IMR-90 (cell line): ENCODE measurements at regions not wholly inside any gene's neighbourhood (a gene's known extent, or its start where the extent isn't known, plus 50 kb on each side); places are given as distances from the start of the nearest gene placed in this dataset.

Source experiments
- ATAC-seq: fragments of 200-7000 bp; cut with Tn5 transposase; 2 replicates; pipeline ENCODE4 v1.9.1; 2020; ENCODE audit warnings: low read depth, mild to moderate bottlenecking, moderate library complexity
- BruUV-seq: library from RNA; stranded (reverse); fragments of 400-500 nt; replicated peaks from 2 replicates; lab custom pipeline; 2021; lab: Mats Ljungman, UMichigan
- CTCF ChIA-PET: fragments of 300-600 bp; formaldehyde crosslinking; extraction: SDS; loops from one replicate; lab custom pipeline; 2021; ENCODE audit warnings: antibody characterized with exemption; lab: Yijun Ruan, JAX
- POLR2A ChIA-PET: fragments of 300-600 bp; sonication (Branson Sonifier 250); formaldehyde crosslinking; loops from one replicate; lab custom pipeline; 2022; ENCODE audit warnings: antibody characterized with exemption; ENCODE audit not compliant: unreplicated experiment; lab: Charles Lee
- DNase-seq: peaks from one replicate; pipeline ENCODE4 v3.0.0; 2013
- H2AFZ ChIP-seq: replicated peaks from 2 replicates; pipeline ENCODE3; 2013; ENCODE audit warnings: low read length, mild to moderate bottlenecking; ENCODE audit not compliant: poor library complexity
- H2AK5ac ChIP-seq: 2 replicates; pipeline ENCODE4 v1.6.1; 2013; ENCODE audit warnings: low read depth, low read length, inconsistent platforms
- H2AK9ac ChIP-seq: replicated peaks from 2 replicates; pipeline ENCODE3; 2013; ENCODE audit warnings: mild to moderate bottlenecking, low read depth, low read length, moderate library complexity; ENCODE audit not compliant: poor library complexity
- H2BK120ac ChIP-seq: 2 replicates; pipeline ENCODE4 v1.6.1; 2013; ENCODE audit warnings: low read depth, low read length, inconsistent platforms
- H2BK15ac ChIP-seq: 3 replicates; pipeline ENCODE4 v1.6.1; 2013; ENCODE audit warnings: low read depth, low read length, inconsistent platforms
- H2BK20ac ChIP-seq: 2 replicates; pipeline ENCODE4 v1.6.1; 2013; ENCODE audit warnings: low read depth, mild to moderate bottlenecking, inconsistent platforms, low read length, moderate library complexity
- H2BK5ac ChIP-seq: 2 replicates; pipeline ENCODE4 v1.6.1; 2013; ENCODE audit warnings: mild to moderate bottlenecking, low read depth, low read length, inconsistent platforms; ENCODE audit not compliant: poor library complexity, severe bottlenecking
- H3K14ac ChIP-seq: replicated peaks from 2 replicates; pipeline ENCODE4 v1.6.1; 2013; ENCODE audit warnings: low read depth, low read length, inconsistent platforms
- H3K18ac ChIP-seq: 2 replicates; pipeline ENCODE4 v1.6.1; 2013; ENCODE audit warnings: low read depth, low read length, control low read depth
- H3K23ac ChIP-seq: 2 replicates; pipeline ENCODE4 v1.6.1; 2013; ENCODE audit warnings: low read depth, low read length, inconsistent platforms
- H3K27ac ChIP-seq: 2 replicates; pipeline ENCODE4 v1.5.1; 2013; ENCODE audit warnings: mild to moderate bottlenecking, control low read depth, low read length; ENCODE audit not compliant: insufficient read depth
- H3K27me3 ChIP-seq: 2 replicates; pipeline ENCODE4 v1.6.1; 2013; ENCODE audit warnings: low read length; ENCODE audit not compliant: control insufficient read depth, insufficient read depth
- H3K36me3 ChIP-seq: 2 replicates; pipeline ENCODE4 v1.6.1; 2013; ENCODE audit warnings: low read length, mixed read lengths; ENCODE audit not compliant: control insufficient read depth, insufficient read depth
- H3K4ac ChIP-seq: 2 replicates; pipeline ENCODE4 v1.6.1; 2013; ENCODE audit warnings: low read depth, low read length, inconsistent platforms
- H3K4me1 ChIP-seq: 2 replicates; pipeline ENCODE4 v1.6.1; 2013; ENCODE audit warnings: low read length, mixed read lengths; ENCODE audit not compliant: control insufficient read depth, insufficient read depth
- H3K4me2 ChIP-seq: 2 replicates; pipeline ENCODE4 v1.6.1; 2013; ENCODE audit warnings: low read depth, mild to moderate bottlenecking, control low read depth, low read length, moderate library complexity
- H3K4me3 ChIP-seq: 2 replicates; pipeline ENCODE4 v1.5.1; 2013; ENCODE audit warnings: low read depth, mild to moderate bottlenecking, control low read depth, low read length, moderate library complexity; ENCODE audit not compliant: insufficient read depth
- H3K56ac ChIP-seq: 2 replicates; pipeline ENCODE4 v1.6.1; 2013; ENCODE audit warnings: low read length, inconsistent platforms; ENCODE audit not compliant: insufficient read depth; ENCODE audit errors: extremely low read depth
- H3K79me1 ChIP-seq, 2 experiments: 2 replicates each; pipeline ENCODE4 v1.6.1; 2013; ENCODE audit warnings: low read length in 2 of 2, inconsistent platforms in 1 of 2, low read depth in 1 of 2
- H3K9ac ChIP-seq: 2 replicates; pipeline ENCODE4 v1.6.1; 2013; ENCODE audit warnings: low read depth, low read length, control low read depth
- H3K9me1 ChIP-seq: 2 replicates; pipeline ENCODE4 v1.6.1; 2013; ENCODE audit warnings: low read length, inconsistent platforms; ENCODE audit not compliant: insufficient read depth
- H3K9me3 ChIP-seq: 2 replicates; pipeline ENCODE4 v1.6.1; 2013; ENCODE audit warnings: low read length; ENCODE audit not compliant: control insufficient read depth, insufficient read depth
- H4K20me1 ChIP-seq: 2 replicates; pipeline ENCODE4 v1.6.1; 2013; ENCODE audit warnings: low read length, inconsistent platforms; ENCODE audit not compliant: insufficient read depth
- H4K5ac ChIP-seq: 2 replicates; pipeline ENCODE4 v1.6.1; 2013; ENCODE audit warnings: mild to moderate bottlenecking, low read depth, low read length, control low read depth
- H4K8ac ChIP-seq, 2 experiments: 2 replicates each; pipeline ENCODE4 v1.6.1; 2013; ENCODE audit warnings: low read depth in 2 of 2, low read length in 2 of 2, control low read depth in 1 of 2, inconsistent platforms in 1 of 2
- H4K91ac ChIP-seq: 2 replicates; pipeline ENCODE4 v1.6.1; 2013; ENCODE audit warnings: low read depth, low read length, inconsistent platforms; ENCODE audit not compliant: insufficient read depth
- BHLHE40 ChIP-seq: fragments of 150-350 bp; IDR thresholded peaks from 2 replicates; pipeline ENCODE4 v1.6.1; 2016; ENCODE audit warnings: mild to moderate bottlenecking, low read depth, low read length
- CEBPB ChIP-seq: IDR thresholded peaks from 2 replicates; pipeline ENCODE4 v1.6.1; 2012; ENCODE audit warnings: low read depth, low read length, improper control_type of control experiment
- CHD1 ChIP-seq: IDR thresholded peaks from 2 replicates; pipeline ENCODE4 v1.6.1; 2012; ENCODE audit warnings: low read depth, low read length, improper control_type of control experiment
- CTCF ChIP-seq: conservative IDR thresholded peaks from 2 replicates; pipeline ENCODE4 v1.5.1; 2012; ENCODE audit warnings: mild to moderate bottlenecking, low read depth, low read length, improper control_type of control experiment
- ELK1 ChIP-seq: fragments of 150-350 bp; IDR thresholded peaks from 2 replicates; pipeline ENCODE4 v1.6.1; 2016; ENCODE audit warnings: low read depth, mild to moderate bottlenecking, low read length, moderate library complexity, borderline replicate concordance
- FOS ChIP-seq: fragments of 150-350 bp; IDR thresholded peaks from 2 replicates; pipeline ENCODE4 v1.6.1; 2016; ENCODE audit warnings: low read depth, low read length
- MAFK ChIP-seq: IDR thresholded peaks from 2 replicates; pipeline ENCODE4 v1.6.1; 2012; ENCODE audit warnings: low read depth, low read length, improper control_type of control experiment
- MAZ ChIP-seq: IDR thresholded peaks from 2 replicates; pipeline ENCODE4 v1.6.1; 2012; ENCODE audit warnings: low read depth, mild to moderate bottlenecking, low read length, improper control_type of control experiment, moderate library complexity, borderline replicate concordance
- MXI1 ChIP-seq: IDR thresholded peaks from 2 replicates; pipeline ENCODE4 v1.6.1; 2012; ENCODE audit warnings: low read depth, mild to moderate bottlenecking, low read length, moderate library complexity, borderline replicate concordance
- NFE2L2 ChIP-seq: fragments of 150-350 bp; IDR thresholded peaks from 2 replicates; pipeline ENCODE4 v1.6.1; 2016; ENCODE audit warnings: low read depth, mild to moderate bottlenecking, low read length
- POLR2A ChIP-seq: IDR thresholded peaks from 2 replicates; pipeline ENCODE4 v1.6.1; 2012; ENCODE audit warnings: mild to moderate bottlenecking, low read depth, low read length
- RAD21 ChIP-seq: IDR thresholded peaks from 2 replicates; pipeline ENCODE4 v1.6.1; 2012; ENCODE audit warnings: low read length, improper control_type of control experiment
- RCOR1 ChIP-seq: IDR thresholded peaks from 2 replicates; pipeline ENCODE4 v1.6.1; 2012; ENCODE audit warnings: mild to moderate bottlenecking, low read length, improper control_type of control experiment; ENCODE audit not compliant: insufficient replicate concordance
- RFX5 ChIP-seq: IDR thresholded peaks from 2 replicates; pipeline ENCODE4 v1.8.0; 2012; ENCODE audit warnings: low read depth, mild to moderate bottlenecking, low read length, moderate library complexity
- SMC3 ChIP-seq: fragments of 150-350 bp; IDR thresholded peaks from 2 replicates; pipeline ENCODE4 v1.6.1; 2016; ENCODE audit warnings: low read depth, mild to moderate bottlenecking, antibody characterized with exemption, low read length, moderate library complexity
- USF2 ChIP-seq: fragments of 150-350 bp; IDR thresholded peaks from 2 replicates; pipeline ENCODE4 v1.6.1; 2017; ENCODE audit warnings: mild to moderate bottlenecking, antibody characterized with exemption, low read length, low read depth
- WGBS, 2 experiments: methylation state at CpG; one replicate each; pipeline versions ENCODE4 v1.1.5 to v1.1.7; 2013; ENCODE audit warnings: missing lambda C conversion rate in 2 of 2; ENCODE audit not compliant: insufficient read length in 1 of 2; ENCODE audit errors: extremely low coverage in 2 of 2; 5-methylcytosine and 5-hydroxymethylcytosine counted together
- dilution Hi-C: fragments of 300-500 bp; cut with HindIII; formaldehyde crosslinking; loops from one replicate; pipeline ENCODE4 v1.14.3; 2018; ENCODE audit warnings: low sequenced_read_pairs; ENCODE audit not compliant: unreplicated experiment
- in situ Hi-C: fragments of 300-500 bp; cut with MboI; formaldehyde crosslinking; loops from 3 replicates; pipeline ENCODE4 v1.14.3; 2019; ENCODE audit warnings: low sequenced_read_pairs, inconsistent platforms, mixed read lengths
- intact Hi-C: fragments of 100-400 bp; cut with micrococcal nuclease; formaldehyde crosslinking; loops from 2 replicates; pipeline ENCODE4 v1.10.0; 2022

GRCh38 chrX:117808426-117808825 is 308.2 kb downstream of the KLHL13 start:
- no peaks in the 10 kb centered on the region for H3K27me3 ChIP-seq
- no peak overlapping the region for H2BK20ac ChIP-seq
- no peak overlapping the region for H2AK9ac ChIP-seq
- no peaks in the 10 kb centered on the region for H3K79me1 ChIP-seq
- no peak overlapping the region for H2AK5ac ChIP-seq
- H3K9me3 ChIP-seq, result no peaks in the 10 kb centered on the region
- no peak overlapping the region for H3K18ac ChIP-seq
- H3K27ac ChIP-seq, result no peak overlapping the region
- no peak overlapping the region for H4K91ac ChIP-seq
- no peak for ATAC-seq
- H3K4me2 ChIP-seq, result no peak overlapping the region
- no peaks in the 10 kb centered on the region for H3K36me3 ChIP-seq
- H3K14ac ChIP-seq, result no peak overlapping the region
- no TSS peak for BruUV-seq
- no peaks in the 10 kb centered on the region for H3K9me1 ChIP-seq
- H3K4me1 ChIP-seq, result no peaks in the 10 kb centered on the region
- H2AFZ ChIP-seq, result no peak overlapping the region
- in situ Hi-C loops, result no loop called here
- H3K4ac ChIP-seq, result no peak overlapping the region
- no peak for TF ChIP-seq CHD1
- no peak for TF ChIP-seq RCOR1
- no peak for TF ChIP-seq RFX5
- no peak for TF ChIP-seq CTCF
- no peak for TF ChIP-seq SMC3
- TF ChIP-seq CEBPB, result no peak
- no peak for TF ChIP-seq BHLHE40
- no peak for TF ChIP-seq NFE2L2
- no peak for TF ChIP-seq FOS
- no peak for TF ChIP-seq ELK1
- TF ChIP-seq MXI1, result no peak
- no peak for TF ChIP-seq POLR2A
- no peak for TF ChIP-seq USF2
- no peak for TF ChIP-seq MAZ
- no peak for TF ChIP-seq RAD21
- no peak for TF ChIP-seq MAFK
- H3K56ac ChIP-seq, result no peak overlapping the region
- H2BK5ac ChIP-seq, result no peak overlapping the region
- no CpG with 5 or more reads among the region's 3 CpGs for WGBS, 2 experiments
- dilution Hi-C loops, result no loop called here
- H4K5ac ChIP-seq, result no peak overlapping the region
- ChIA-PET POLR2A (no interaction called here), CTCF (no interaction called here)
- no peak overlapping the region for H3K23ac ChIP-seq
- no peak overlapping the region for H3K4me3 ChIP-seq
- H4K20me1 ChIP-seq, result no peaks in the 10 kb centered on the region
- DNase-seq, result no peak
- intact Hi-C loops, result no loop called here
- H2BK120ac ChIP-seq, result no peak overlapping the region
- no peak overlapping the region for H3K9ac ChIP-seq
- no peak overlapping the region for H4K8ac ChIP-seq
- H2BK15ac ChIP-seq, result no peak overlapping the region
